Upper lobe of left lung (tissue), 4 donors: ENCODE measurements at regions not wholly inside any gene's neighbourhood (a gene's known extent, or its start where the extent isn't known, plus 50 kb on each side); places are given as distances from the start of the nearest gene placed in this dataset.

Experiments used
- CTCF ChIP-seq, 6 experiments: fragments of 450-650 bp in 4 of 6; fragments of 200-600 bp in 2 of 6; sonication (generic) in 2 of 6; IDR thresholded peaks; one replicate each; pipeline ENCODE4 v1.5.1; 2016 to 2019; ENCODE audit warnings: antibody characterized with exemption in 6 of 6
- EP300 ChIP-seq, 4 donors: sonication (generic); formaldehyde crosslinking; IDR thresholded peaks; one replicate each; pipeline ENCODE4 v1.5.1; 2017; ENCODE audit warnings: antibody characterized with exemption in 4 of 4, control low read depth in 2 of 4
- POLR2A ChIP-seq, 4 donors: fragments of 450-650 bp; IDR thresholded peaks; one replicate each; pipeline ENCODE4 v1.5.1; 2016 to 2017; ENCODE audit warnings: antibody characterized with exemption in 4 of 4, mild to moderate bottlenecking in 2 of 4
- POLR2AphosphoS5 ChIP-seq, 2 donors: sonication (generic); formaldehyde crosslinking; IDR thresholded peaks; one replicate each; pipeline ENCODE4 v1.5.1; 2017; ENCODE audit warnings: antibody characterized with exemption in 2 of 2

- TF ChIP-seq CTCF (IDR thresholded peaks at IDR 0.05) (no peak), POLR2A (IDR thresholded peaks at IDR 0.05) (no peak), POLR2AphosphoS5 (IDR thresholded peaks at IDR 0.05) (no peak), EP300 (IDR thresholded peaks at IDR 0.05) (no peak)
These were observed 777.8 kb upstream of the FRG1 start for GRCh38 chr4:189162888-189163287.
